ENCODE measurements at regions not wholly inside any gene's neighbourhood (a gene's known extent, or its start where the extent isn't known, plus 50 kb on each side); places are given as distances from the start of the nearest gene placed in this dataset.

- no peak overlapping the region for H3K4me3 ChIP-seq (ENCODE audit: low read depth, low read length)
- no peak for DNase-seq (ENCODE audit: low read depth)
- TF ChIP-seq CTCF (IDR thresholded peaks at IDR 0.05; ENCODE audit: control insufficient read depth, extremely low read depth, insufficient read depth): no peak
Measured at GRCh38 chr6:168968801-168969200, 284.8 kb downstream of the THBS2 start.

GRCh38 chr6:168968228-168968627 is 285.4 kb downstream of the THBS2 start:
- no peak for TF ChIP-seq CTCF (IDR thresholded peaks at IDR 0.05; ENCODE audit: control insufficient read depth, extremely low read depth, insufficient read depth)
- no peak overlapping the region for H3K4me3 ChIP-seq (ENCODE audit: low read depth, low read length)
- no peak for DNase-seq (ENCODE audit: low read depth)

DNA sequence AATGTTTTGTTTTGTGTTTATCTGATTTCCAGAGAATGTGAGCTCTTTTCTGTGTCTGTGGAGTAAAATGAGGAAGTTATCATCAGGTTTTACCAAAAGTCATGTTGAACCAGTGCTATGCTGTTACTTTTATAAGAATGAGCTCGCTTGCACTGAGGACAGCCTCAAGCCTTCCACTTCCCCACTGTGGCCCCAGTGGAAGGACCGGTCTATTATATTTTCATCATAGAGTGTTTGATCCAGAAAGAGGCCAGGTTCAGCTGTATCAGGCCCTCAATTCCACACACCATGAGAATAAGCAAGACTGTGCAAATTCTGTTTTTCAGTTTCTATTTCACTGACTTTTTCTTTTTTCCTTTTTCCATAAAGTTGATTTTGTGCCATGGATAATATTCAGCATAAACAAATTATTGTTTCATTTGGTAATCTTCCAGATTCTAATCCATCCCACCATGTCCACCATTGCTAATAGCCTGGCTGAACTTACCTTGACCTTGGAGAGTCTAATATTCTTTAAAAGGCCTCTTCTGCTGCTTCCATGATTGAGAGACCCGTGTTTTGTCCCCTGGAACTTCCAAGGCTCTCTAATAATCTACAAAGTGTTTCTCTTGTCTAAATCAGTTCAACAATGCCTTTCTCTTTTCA is 286.2 kb downstream of the THBS2 start:
- TF ChIP-seq CTCF (IDR thresholded peaks at IDR 0.05; ENCODE audit: control insufficient read depth, extremely low read depth, insufficient read depth): no peak
- no peak overlapping the region for H3K4me3 ChIP-seq (ENCODE audit: low read depth, low read length)
- DNase-seq (ENCODE audit: low read depth): no peak

GRCh38 chr6:168964138-168964835 is 289.4 kb downstream of the THBS2 start:
- H3K4me3 ChIP-seq (ENCODE audit: low read depth, low read length): no peak overlapping the region
- DNase-seq (ENCODE audit: low read depth): no peak

DNA sequence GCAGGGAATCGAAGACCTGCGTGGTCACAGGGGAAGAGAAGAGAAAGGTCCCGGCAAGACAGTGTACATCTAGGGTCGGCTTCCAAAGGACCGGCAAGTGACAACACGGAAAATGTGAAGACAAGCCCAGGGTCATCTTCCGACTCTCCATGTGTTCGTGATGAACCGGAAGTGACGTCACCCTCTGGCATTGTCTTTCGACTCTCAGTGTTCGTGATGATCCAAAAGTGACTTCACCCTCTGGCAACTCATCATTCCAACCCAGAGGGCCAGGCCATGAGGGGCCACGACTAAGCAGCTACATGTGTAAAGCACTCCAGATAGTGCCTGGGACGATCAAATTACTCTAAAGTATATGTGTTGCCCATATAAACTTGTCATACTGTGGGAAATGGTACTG is 290.8 kb downstream of the THBS2 start:
- no peak overlapping the region for H3K4me3 ChIP-seq (ENCODE audit: low read depth, low read length)
- TF ChIP-seq CTCF (IDR thresholded peaks at IDR 0.05; ENCODE audit: control insufficient read depth, extremely low read depth, insufficient read depth): no peak
- no peak for DNase-seq (ENCODE audit: low read depth)

More at GRCh38 chr6:168964138-168964835, 289.4 kb downstream of the THBS2 start:
- TF ChIP-seq CTCF (IDR thresholded peaks at IDR 0.05; ENCODE audit: control insufficient read depth, extremely low read depth, insufficient read depth): no peak

DNA sequence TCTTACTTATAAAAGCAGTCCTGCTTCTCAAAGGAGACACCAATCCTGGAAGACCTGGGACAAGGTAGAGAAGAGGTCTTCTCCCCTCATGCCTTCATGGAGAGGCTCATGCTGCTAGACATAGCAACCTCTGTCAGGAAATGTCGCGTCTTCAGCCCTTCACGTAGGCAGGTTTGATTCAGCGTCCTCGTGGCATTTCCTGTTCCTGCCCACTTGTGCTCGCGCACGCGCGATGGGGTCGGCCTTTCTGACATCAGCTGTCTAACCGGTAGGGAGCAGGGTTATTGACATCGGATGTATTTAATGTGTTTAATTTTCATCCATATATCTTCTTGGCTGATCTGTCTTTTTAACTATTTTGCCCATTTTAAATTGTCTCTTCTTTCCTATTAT is 292.4 kb downstream of the THBS2 start:
- DNase-seq (ENCODE audit: low read depth): no peak
- H3K4me3 ChIP-seq (ENCODE audit: low read depth, low read length): no peak overlapping the region
- TF ChIP-seq CTCF (IDR thresholded peaks at IDR 0.05; ENCODE audit: control insufficient read depth, extremely low read depth, insufficient read depth): no peak

Data from LNCaP clone FGC (cell line).